SK-N-SH (cell line): ENCODE measurements at regions not wholly inside any gene's neighbourhood (a gene's known extent, or its start where the extent isn't known, plus 50 kb on each side); places are given as distances from the start of the nearest gene placed in this dataset.

ENCODE experiments used
- CTCF ChIA-PET: fragments of 300-600, 350-600 bp; formaldehyde crosslinking; extraction: SDS; loops from one replicate; lab custom pipeline; 2021; lab: Yijun Ruan, JAX
- POLR2A ChIA-PET: fragments of 350-600 bp; sonication (Branson Sonifier 250); formaldehyde crosslinking; extraction: SDS; loops from one replicate; lab custom pipeline; 2020; ENCODE audit warnings: antibody characterized with exemption, inconsistent platforms; lab: Yijun Ruan, JAX
- DNase-seq: peaks from one replicate; pipeline ENCODE4 v3.0.0; 2012
- H2AFZ ChIP-seq: fragments of 200-600 bp; sonication (generic); 2 replicates; pipeline ENCODE4 v1.8.1; 2016; ENCODE audit warnings: antibody characterized with exemption, mild to moderate bottlenecking, low read depth
- H3F3A ChIP-seq: fragments of 200-600 bp; sonication (generic); replicated peaks from 2 replicates; pipeline ENCODE3; 2016; ENCODE audit warnings: antibody characterized with exemption, mild to moderate bottlenecking; ENCODE audit not compliant: insufficient read depth
- H3K27ac ChIP-seq, 2 experiments: fragments of 200-500 bp in 1 of 2; fragments of 200-600 bp in 1 of 2; sonication (Bioruptor generic) in 1 of 2; sonication (generic), shearing (Covaris generic) in 1 of 2; 2 replicates each; pipeline versions ENCODE4 v1.5.1 to v1.6.1; 2014 to 2016; ENCODE audit warnings: low read depth in 2 of 2, inconsistent platforms in 1 of 2, low read length in 1 of 2, mild to moderate bottlenecking in 1 of 2, mixed read lengths in 1 of 2
- H3K27me3 ChIP-seq: fragments of 200-600 bp; sonication (generic), shearing (Covaris generic); 2 replicates; pipeline ENCODE4 v1.6.1; 2016; ENCODE audit warnings: mixed run types; ENCODE audit not compliant: insufficient read depth
- H3K36me3 ChIP-seq, 2 experiments: fragments of 200-500 bp in 1 of 2; fragments of 200-600 bp in 1 of 2; sonication (Bioruptor generic) in 1 of 2; sonication (generic) in 1 of 2; replicated peaks in 1 of 2; 2 replicates each; pipeline versions ENCODE3 to v1.5.1; 2014 to 2016; ENCODE audit warnings: low read length in 1 of 2, mild to moderate bottlenecking in 1 of 2; ENCODE audit not compliant: insufficient read depth in 2 of 2, control insufficient read depth in 1 of 2
- H3K4me1 ChIP-seq, 2 experiments: fragments of 200-500 bp in 1 of 2; fragments of 200-600 bp in 1 of 2; sonication (Bioruptor generic) in 1 of 2; sonication (generic), shearing (Covaris generic) in 1 of 2; 2 replicates each; pipeline versions ENCODE4 v1.5.1 to v1.6.1; 2014 to 2016; ENCODE audit warnings: low read depth in 1 of 2, low read length in 1 of 2, mixed run types in 1 of 2; ENCODE audit not compliant: insufficient read depth in 2 of 2, control insufficient read depth in 1 of 2
- H3K4me2 ChIP-seq: fragments of 200-600 bp; sonication (generic), shearing (Covaris generic); 2 replicates; pipeline ENCODE4 v1.6.1; 2017; ENCODE audit warnings: mixed run types
- H3K4me3 ChIP-seq, 2 experiments: fragments of 200-500 bp in 1 of 2; fragments of 200-600 bp in 1 of 2; sonication (Bioruptor generic) in 1 of 2; sonication (generic), shearing (Covaris generic) in 1 of 2; 2 replicates each; pipeline versions ENCODE4 v1.5.1 to v1.8.1; 2014 to 2016; ENCODE audit warnings: low read depth in 2 of 2, inconsistent platforms in 1 of 2, low read length in 1 of 2, mild to moderate bottlenecking in 1 of 2, mixed read lengths in 1 of 2, moderate library complexity in 1 of 2
- H3K79me2 ChIP-seq: fragments of 200-600 bp; sonication (generic); 2 replicates; pipeline ENCODE4 v1.8.1; 2017; ENCODE audit warnings: mild to moderate bottlenecking; ENCODE audit not compliant: insufficient read depth
- H3K9ac ChIP-seq: fragments of 200-600 bp; sonication (generic); 2 replicates; pipeline ENCODE4 v1.6.1; 2017; ENCODE audit warnings: mixed run types
- H3K9me2 ChIP-seq: fragments of 200-600 bp; sonication (generic); 2 replicates; pipeline ENCODE4 v1.6.1; 2017; ENCODE audit warnings: mixed run types
- H3K9me3 ChIP-seq: fragments of 200-600 bp; sonication (generic); 2 replicates; pipeline ENCODE4 v1.6.1; 2017; ENCODE audit warnings: mixed run types, mild to moderate bottlenecking, moderate library complexity
- H4K20me1 ChIP-seq: fragments of 200-600 bp; sonication (generic); 2 replicates; pipeline ENCODE4 v1.6.1; 2017; ENCODE audit warnings: mild to moderate bottlenecking, mixed run types; ENCODE audit not compliant: insufficient read depth
- EZH2phosphoT487 ChIP-seq: fragments of 200-600 bp; sonication (generic); IDR thresholded peaks from 2 replicates; pipeline ENCODE4 v1.6.1; 2017; ENCODE audit warnings: low read depth, mixed run types, mild to moderate bottlenecking, antibody characterized with exemption, moderate library complexity, borderline replicate concordance
- FOXJ3 ChIP-seq: sonication (generic); formaldehyde crosslinking; IDR thresholded peaks from 2 replicates; pipeline ENCODE4 v1.5.1; 2020; ENCODE audit warnings: mild to moderate bottlenecking, missing genetic modification reagents
- FOXM1 ChIP-seq: IDR thresholded peaks from 2 replicates; pipeline ENCODE4 v1.4.0; 2012; ENCODE audit warnings: low read depth, mild to moderate bottlenecking
- GABPA ChIP-seq: IDR thresholded peaks from 2 replicates; pipeline ENCODE4 v1.4.0; 2012; ENCODE audit warnings: low read depth, mild to moderate bottlenecking
- IRF3 ChIP-seq: fragments of 150-350 bp; IDR thresholded peaks from 2 replicates; pipeline ENCODE4 v1.6.1; 2016; ENCODE audit warnings: mild to moderate bottlenecking, low read depth, low read length
- JUND ChIP-seq: IDR thresholded peaks from 2 replicates; pipeline ENCODE4 v1.4.0; 2012
- NRF1 ChIP-seq: IDR thresholded peaks from 2 replicates; pipeline ENCODE4 v1.6.1; 2012; ENCODE audit warnings: low read depth, mild to moderate bottlenecking, low read length
- POLR2AphosphoS5 ChIP-seq: IDR thresholded peaks from 2 replicates; pipeline ENCODE4 v1.6.1; 2012; ENCODE audit warnings: low read depth, low read length
- YY1 ChIP-seq: IDR thresholded peaks from 2 replicates; pipeline ENCODE4 v1.4.0; 2012; ENCODE audit warnings: low read depth, mild to moderate bottlenecking
- WGBS: methylation state at CpG from one replicate; pipeline ENCODE4 v1.1.6; 2017; ENCODE audit warnings: low lambda C conversion rate; 5-methylcytosine and 5-hydroxymethylcytosine counted together
- TF ChIP-seq, protein P1 (sequence below): IDR thresholded peaks from 2 replicates; pipeline ENCODE4 v1.4.0; 2012; ENCODE audit warnings: low read depth, borderline replicate concordance
- TF ChIP-seq, protein P2 (sequence below): IDR thresholded peaks from 2 replicates; pipeline ENCODE4; 2012
- TF ChIP-seq, protein P3 (sequence below): IDR thresholded peaks from 2 replicates; pipeline ENCODE4 v1.4.0; 2012; ENCODE audit warnings: low read depth
- TF ChIP-seq, protein P4 (sequence below): IDR thresholded peaks from 2 replicates; pipeline ENCODE4 v1.4.0; 2012; ENCODE audit warnings: low read depth, borderline replicate concordance
- TF ChIP-seq, protein P5 (sequence below): IDR thresholded peaks from 2 replicates; pipeline ENCODE4 v1.6.1; 2012; ENCODE audit warnings: mild to moderate bottlenecking, low read depth, low read length, moderate library complexity

GRCh38 chr13:99135591-99135990 is 65.1 kb upstream of the UBAC2 start:
- H3K9me3 ChIP-seq, result no peaks in the 10 kb centered on the region
- no peak for TF ChIP-seq NRF1
- no peak for TF ChIP-seq GABPA
- TF ChIP-seq FOXM1, result no peak
- TF ChIP-seq, protein P1, sequence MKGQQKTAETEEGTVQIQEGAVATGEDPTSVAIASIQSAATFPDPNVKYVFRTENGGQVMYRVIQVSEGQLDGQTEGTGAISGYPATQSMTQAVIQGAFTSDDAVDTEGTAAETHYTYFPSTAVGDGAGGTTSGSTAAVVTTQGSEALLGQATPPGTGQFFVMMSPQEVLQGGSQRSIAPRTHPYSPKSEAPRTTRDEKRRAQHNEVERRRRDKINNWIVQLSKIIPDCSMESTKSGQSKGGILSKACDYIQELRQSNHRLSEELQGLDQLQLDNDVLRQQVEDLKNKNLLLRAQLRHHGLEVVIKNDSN, result no peak
- TF ChIP-seq, protein P2, sequence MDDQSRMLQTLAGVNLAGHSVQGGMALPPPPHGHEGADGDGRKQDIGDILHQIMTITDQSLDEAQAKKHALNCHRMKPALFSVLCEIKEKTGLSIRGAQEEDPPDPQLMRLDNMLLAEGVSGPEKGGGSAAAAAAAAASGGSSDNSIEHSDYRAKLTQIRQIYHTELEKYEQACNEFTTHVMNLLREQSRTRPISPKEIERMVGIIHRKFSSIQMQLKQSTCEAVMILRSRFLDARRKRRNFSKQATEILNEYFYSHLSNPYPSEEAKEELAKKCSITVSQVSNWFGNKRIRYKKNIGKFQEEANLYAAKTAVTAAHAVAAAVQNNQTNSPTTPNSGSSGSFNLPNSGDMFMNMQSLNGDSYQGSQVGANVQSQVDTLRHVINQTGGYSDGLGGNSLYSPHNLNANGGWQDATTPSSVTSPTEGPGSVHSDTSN, result no peak
- no peak for TF ChIP-seq FOXJ3 (CRISPR knock-in tag)
- no peak for TF ChIP-seq IRF3
- TF ChIP-seq, protein P3, sequence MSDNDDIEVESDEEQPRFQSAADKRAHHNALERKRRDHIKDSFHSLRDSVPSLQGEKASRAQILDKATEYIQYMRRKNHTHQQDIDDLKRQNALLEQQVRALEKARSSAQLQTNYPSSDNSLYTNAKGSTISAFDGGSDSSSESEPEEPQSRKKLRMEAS, result no peak
- no peak for TF ChIP-seq JUND
- TF ChIP-seq, protein P4, sequence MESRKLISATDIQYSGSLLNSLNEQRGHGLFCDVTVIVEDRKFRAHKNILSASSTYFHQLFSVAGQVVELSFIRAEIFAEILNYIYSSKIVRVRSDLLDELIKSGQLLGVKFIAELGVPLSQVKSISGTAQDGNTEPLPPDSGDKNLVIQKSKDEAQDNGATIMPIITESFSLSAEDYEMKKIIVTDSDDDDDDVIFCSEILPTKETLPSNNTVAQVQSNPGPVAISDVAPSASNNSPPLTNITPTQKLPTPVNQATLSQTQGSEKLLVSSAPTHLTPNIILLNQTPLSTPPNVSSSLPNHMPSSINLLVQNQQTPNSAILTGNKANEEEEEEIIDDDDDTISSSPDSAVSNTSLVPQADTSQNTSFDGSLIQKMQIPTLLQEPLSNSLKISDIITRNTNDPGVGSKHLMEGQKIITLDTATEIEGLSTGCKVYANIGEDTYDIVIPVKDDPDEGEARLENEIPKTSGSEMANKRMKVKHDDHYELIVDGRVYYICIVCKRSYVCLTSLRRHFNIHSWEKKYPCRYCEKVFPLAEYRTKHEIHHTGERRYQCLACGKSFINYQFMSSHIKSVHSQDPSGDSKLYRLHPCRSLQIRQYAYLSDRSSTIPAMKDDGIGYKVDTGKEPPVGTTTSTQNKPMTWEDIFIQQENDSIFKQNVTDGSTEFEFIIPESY, result no peak
- no peak for TF ChIP-seq YY1
- TF ChIP-seq, protein P5, sequence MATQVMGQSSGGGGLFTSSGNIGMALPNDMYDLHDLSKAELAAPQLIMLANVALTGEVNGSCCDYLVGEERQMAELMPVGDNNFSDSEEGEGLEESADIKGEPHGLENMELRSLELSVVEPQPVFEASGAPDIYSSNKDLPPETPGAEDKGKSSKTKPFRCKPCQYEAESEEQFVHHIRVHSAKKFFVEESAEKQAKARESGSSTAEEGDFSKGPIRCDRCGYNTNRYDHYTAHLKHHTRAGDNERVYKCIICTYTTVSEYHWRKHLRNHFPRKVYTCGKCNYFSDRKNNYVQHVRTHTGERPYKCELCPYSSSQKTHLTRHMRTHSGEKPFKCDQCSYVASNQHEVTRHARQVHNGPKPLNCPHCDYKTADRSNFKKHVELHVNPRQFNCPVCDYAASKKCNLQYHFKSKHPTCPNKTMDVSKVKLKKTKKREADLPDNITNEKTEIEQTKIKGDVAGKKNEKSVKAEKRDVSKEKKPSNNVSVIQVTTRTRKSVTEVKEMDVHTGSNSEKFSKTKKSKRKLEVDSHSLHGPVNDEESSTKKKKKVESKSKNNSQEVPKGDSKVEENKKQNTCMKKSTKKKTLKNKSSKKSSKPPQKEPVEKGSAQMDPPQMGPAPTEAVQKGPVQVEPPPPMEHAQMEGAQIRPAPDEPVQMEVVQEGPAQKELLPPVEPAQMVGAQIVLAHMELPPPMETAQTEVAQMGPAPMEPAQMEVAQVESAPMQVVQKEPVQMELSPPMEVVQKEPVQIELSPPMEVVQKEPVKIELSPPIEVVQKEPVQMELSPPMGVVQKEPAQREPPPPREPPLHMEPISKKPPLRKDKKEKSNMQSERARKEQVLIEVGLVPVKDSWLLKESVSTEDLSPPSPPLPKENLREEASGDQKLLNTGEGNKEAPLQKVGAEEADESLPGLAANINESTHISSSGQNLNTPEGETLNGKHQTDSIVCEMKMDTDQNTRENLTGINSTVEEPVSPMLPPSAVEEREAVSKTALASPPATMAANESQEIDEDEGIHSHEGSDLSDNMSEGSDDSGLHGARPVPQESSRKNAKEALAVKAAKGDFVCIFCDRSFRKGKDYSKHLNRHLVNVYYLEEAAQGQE, result no peak
- TF ChIP-seq POLR2AphosphoS5, result no peak
- no peak for TF ChIP-seq EZH2phosphoT487
- TF ChIP-seq, all 33 proteins: peak for 0
- DNase-seq, result no peak
- ChIA-PET POLR2A (no interaction called here), CTCF (interaction anchor here (0.9 kb wide), 1 partner anchor 41 kb away, joined by 3 read pairs; no protein-coding TSS in a partner anchor)
- Histone ChIP-seq H3K4me2 (no peak overlapping the region), H3K4me3 (no peak overlapping the region), H2AFZ (no peak overlapping the region), H4K20me1 (no peaks in the 10 kb centered on the region), H3K27me3 (no peaks in the 10 kb centered on the region), H3K9ac (no peak overlapping the region), H3K9me2 (no peaks in the 10 kb centered on the region), H3K27ac (no peak overlapping the region), H3K79me2 (no peaks in the 10 kb centered on the region), H3K36me3 (no peaks in the 10 kb centered on the region), H3K4me1 (no peaks in the 10 kb centered on the region), H3F3A (no peaks in the 10 kb centered on the region)
- 63% methylated on average over 4 of the region's 4 CpGs for WGBS
